ENCODE measurements at regions not wholly inside any gene's neighbourhood (a gene's known extent, or its start where the extent isn't known, plus 50 kb on each side); places are given as distances from the start of the nearest gene placed in this dataset.

DNA sequence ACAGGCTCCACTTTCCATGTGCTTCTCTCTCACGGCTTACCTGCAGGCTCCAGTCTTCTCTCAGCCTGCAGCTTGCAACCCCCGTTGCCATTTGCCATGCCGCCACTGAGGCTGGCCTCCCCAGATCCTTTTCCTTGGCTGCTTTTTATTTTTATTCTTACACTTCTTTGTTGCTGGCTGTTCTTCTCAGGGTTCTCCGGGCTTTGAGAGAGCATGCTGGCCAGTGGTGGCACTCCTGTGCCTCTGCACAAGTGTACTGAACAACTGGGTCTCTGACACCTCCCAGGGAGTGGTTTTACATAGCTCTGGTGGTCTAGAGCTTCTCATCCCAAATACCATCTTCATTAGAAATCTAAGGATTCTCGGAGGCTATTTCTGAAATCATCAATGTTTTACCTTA lies 241.7 kb upstream of the MTNR1B start:
- TF ChIP-seq FOXA1 (IDR thresholded peaks at IDR 0.05) (no peak), CTBP1 (IDR thresholded peaks at IDR 0.05; ENCODE audit: borderline replicate concordance) (no peak), SUZ12 (IDR thresholded peaks at IDR 0.05) (no peak), LEF1 (IDR thresholded peaks at IDR 0.05; ENCODE audit: borderline replicate concordance) (no peak), L3MBTL2 (conservative IDR thresholded peaks at IDR 0.05) (no peak), FOXK2 (IDR thresholded peaks at IDR 0.05) (no peak)

Data from HEK293T (cell line).